ENCODE measurements at regions not wholly inside any gene's neighbourhood (a gene's known extent, or its start where the extent isn't known, plus 50 kb on each side); places are given as distances from the start of the nearest gene placed in this dataset.
A peak's percentile ranks its signal among the peaks of the same experiment; 100 is the strongest.

DNA sequence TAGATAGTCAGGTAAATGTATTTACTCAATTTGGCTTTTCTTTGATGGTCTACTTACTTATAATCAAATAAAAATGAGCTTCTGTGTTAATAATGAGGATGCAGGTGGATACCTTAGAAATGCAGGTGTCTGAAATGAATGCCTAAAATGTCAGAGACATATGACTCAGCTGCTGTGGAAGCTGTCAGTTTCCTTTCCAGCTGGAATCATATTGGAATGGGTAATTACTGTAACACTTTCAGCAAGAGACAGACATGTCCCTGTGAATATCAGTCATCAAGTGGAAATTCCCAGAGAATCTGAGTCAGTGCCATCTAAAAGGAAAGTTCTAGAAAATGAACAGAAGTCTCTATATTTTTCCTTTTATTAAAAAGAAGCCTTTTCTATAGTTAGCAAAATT lies 783.0 kb upstream of the AADAT start:
- no peaks in the 10 kb centered on the region for H3K27me3 ChIP-seq (ENCODE audit: control insufficient read depth, insufficient read depth, low read length)
- no peak overlapping the region for H3K27ac ChIP-seq (ENCODE audit: low read depth, low read length)
- no peak overlapping the region for H3K4me3 ChIP-seq (ENCODE audit: low read depth, low read length)
- H3K36me3 ChIP-seq (ENCODE audit: control insufficient read depth, insufficient read depth, low read length) = no peaks in the 10 kb centered on the region
- no peaks in the 10 kb centered on the region for H3K9me3 ChIP-seq (ENCODE audit: control insufficient read depth, insufficient read depth, low read length)
- DNase-seq (ENCODE audit: low read depth in 4 of 6, low spot score in 6 of 6) = peak in 2 of 6 donors; percentile 17 to 18
- H3K4me1 ChIP-seq (ENCODE audit: control insufficient read depth, insufficient read depth, low read length) = no peaks in the 10 kb centered on the region

DNA sequence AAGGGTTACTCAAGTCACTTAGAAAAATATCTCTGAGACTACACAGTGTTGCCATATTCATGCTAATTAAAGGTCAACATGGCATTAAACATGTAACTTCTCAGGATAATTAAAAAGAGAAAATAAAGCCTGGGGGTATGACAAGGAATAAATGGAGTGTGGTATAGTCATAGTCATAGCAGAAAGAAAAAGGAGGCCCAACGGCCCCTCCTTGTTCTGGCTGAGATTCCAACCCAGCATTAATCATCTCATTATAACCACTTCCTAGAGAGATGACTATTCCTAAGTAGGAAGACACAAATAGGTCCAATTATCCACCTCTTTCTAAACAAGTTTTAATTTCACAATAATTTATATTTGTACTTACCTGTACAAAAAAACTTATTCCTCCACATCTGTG lies 778.4 kb upstream of the AADAT start:
- no CpG with 5 or more reads among the region's 1 CpG for WGBS (ENCODE audit: insufficient coverage)
- Histone ChIP-seq H3K36me3 (ENCODE audit: control insufficient read depth, insufficient read depth, low read length) (no peaks in the 10 kb centered on the region), H3K4me1 (ENCODE audit: control insufficient read depth, insufficient read depth, low read length) (no peaks in the 10 kb centered on the region), H3K27me3 (ENCODE audit: control insufficient read depth, insufficient read depth, low read length) (no peaks in the 10 kb centered on the region), H3K4me3 (ENCODE audit: low read depth, low read length) (no peak overlapping the region), H3K9me3 (ENCODE audit: control insufficient read depth, insufficient read depth, low read length) (no peaks in the 10 kb centered on the region), H3K27ac (ENCODE audit: low read depth, low read length) (no peak overlapping the region)
- peak in 1 of 6 donors; percentile 8 for DNase-seq (ENCODE audit: low read depth in 4 of 6, low spot score in 6 of 6)

DNA sequence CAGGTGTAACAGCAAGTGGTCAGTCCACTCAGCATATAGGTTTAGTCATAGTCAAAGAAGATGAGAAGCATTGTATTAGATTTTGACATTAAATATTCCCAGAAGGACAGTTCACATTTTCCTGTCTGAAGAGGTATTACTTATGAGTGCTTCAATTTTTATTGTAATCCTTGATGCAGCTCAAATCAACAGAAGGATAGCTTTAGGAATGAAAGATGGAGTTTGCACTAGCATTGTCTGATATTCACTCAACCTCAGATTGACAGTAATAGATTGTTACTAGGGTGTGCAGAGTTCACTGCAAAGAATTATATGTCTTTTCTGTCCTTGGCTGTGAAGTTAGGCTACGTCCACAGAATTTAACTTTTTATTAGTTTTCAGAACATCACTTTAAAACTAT lies 764.3 kb upstream of the AADAT start:
- DNase-seq (ENCODE audit: low read depth in 4 of 6, low spot score in 6 of 6) = peak in 1 of 6 donors; percentile 6
- Histone ChIP-seq H3K27ac (ENCODE audit: low read depth, low read length) (no peak overlapping the region), H3K4me1 (ENCODE audit: control insufficient read depth, insufficient read depth, low read length) (no peaks in the 10 kb centered on the region), H3K9me3 (ENCODE audit: control insufficient read depth, insufficient read depth, low read length) (no peaks in the 10 kb centered on the region), H3K27me3 (ENCODE audit: control insufficient read depth, insufficient read depth, low read length) (no peaks in the 10 kb centered on the region), H3K36me3 (ENCODE audit: control insufficient read depth, insufficient read depth, low read length) (no peaks in the 10 kb centered on the region), H3K4me3 (ENCODE audit: low read depth, low read length) (no peak overlapping the region)
- WGBS (ENCODE audit: insufficient coverage) = no CpG with 5 or more reads among the region's 1 CpG

DNA sequence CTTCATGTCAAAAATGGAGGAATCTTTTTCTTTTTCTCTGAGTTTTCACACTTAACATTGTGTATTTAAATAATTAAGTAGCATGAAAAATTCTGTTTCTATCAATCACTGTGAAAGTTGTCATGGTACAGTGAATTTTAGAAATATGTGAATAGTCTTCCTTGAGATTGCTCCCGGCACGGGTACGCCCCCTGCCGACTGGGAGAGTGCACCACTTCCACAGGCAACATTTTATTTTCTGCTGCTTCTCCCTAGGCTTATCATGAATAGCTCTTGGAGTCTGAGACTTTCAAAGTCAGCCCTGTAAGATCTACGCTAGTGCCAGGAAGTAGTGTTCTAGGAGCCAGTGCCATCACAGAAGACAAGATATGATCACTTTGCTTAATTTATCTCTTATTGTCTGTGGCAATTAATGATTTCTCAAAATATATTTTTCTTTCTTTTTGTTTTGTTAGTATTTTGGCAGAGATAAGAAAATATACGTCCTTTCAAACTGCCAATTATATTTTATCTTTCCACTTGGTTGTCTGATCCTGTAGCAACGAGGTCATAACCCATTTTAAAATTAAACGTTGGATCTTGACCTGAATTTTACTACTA lies 763.8 kb upstream of the AADAT start:
- Histone ChIP-seq H3K9me3 (ENCODE audit: control insufficient read depth, insufficient read depth, low read length) (no peaks in the 10 kb centered on the region), H3K27me3 (ENCODE audit: control insufficient read depth, insufficient read depth, low read length) (no peaks in the 10 kb centered on the region), H3K4me1 (ENCODE audit: control insufficient read depth, insufficient read depth, low read length) (no peaks in the 10 kb centered on the region), H3K36me3 (ENCODE audit: control insufficient read depth, insufficient read depth, low read length) (no peaks in the 10 kb centered on the region), H3K4me3 (ENCODE audit: low read depth, low read length) (no peak overlapping the region), H3K27ac (ENCODE audit: low read depth, low read length) (no peak overlapping the region)
- WGBS (ENCODE audit: insufficient coverage) = no CpG with 5 or more reads among the region's 8 CpGs
- DNase-seq (ENCODE audit: low read depth in 4 of 6, low spot score in 6 of 6) = peak in 2 of 6 donors; percentile 7 to 13

DNA sequence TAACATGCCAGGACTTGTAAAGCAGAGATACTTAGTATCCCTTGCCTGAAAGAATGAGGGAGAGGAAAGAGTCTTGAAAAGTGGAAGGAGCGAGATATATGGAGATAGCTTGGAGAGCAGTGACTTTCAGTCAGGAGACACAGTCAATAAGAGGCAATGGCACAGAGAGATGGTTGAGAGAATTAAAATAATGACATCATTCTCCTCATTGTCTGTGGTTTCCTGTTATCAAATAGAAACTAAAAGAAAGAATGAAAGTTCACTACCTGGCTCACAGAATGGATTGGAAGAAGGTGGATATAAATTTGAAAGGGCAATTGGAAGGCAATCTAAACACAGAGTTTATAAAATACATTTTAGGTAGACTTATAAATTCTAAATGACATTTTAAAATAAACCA lies 760.2 kb upstream of the AADAT start:
- H3K36me3 ChIP-seq (ENCODE audit: control insufficient read depth, insufficient read depth, low read length) = no peaks in the 10 kb centered on the region
- H3K9me3 ChIP-seq (ENCODE audit: control insufficient read depth, insufficient read depth, low read length) = no peaks in the 10 kb centered on the region
- H3K4me3 ChIP-seq (ENCODE audit: low read depth, low read length) = no peak overlapping the region
- no peaks in the 10 kb centered on the region for H3K27me3 ChIP-seq (ENCODE audit: control insufficient read depth, insufficient read depth, low read length)
- 100% methylated on average over 1 of the region's 1 CpG for WGBS (ENCODE audit: insufficient coverage)
- H3K27ac ChIP-seq (ENCODE audit: low read depth, low read length) = no peak overlapping the region
- no peak for DNase-seq (ENCODE audit: low read depth in 4 of 6, low spot score in 6 of 6)
- no peaks in the 10 kb centered on the region for H3K4me1 ChIP-seq (ENCODE audit: control insufficient read depth, insufficient read depth, low read length)

DNA sequence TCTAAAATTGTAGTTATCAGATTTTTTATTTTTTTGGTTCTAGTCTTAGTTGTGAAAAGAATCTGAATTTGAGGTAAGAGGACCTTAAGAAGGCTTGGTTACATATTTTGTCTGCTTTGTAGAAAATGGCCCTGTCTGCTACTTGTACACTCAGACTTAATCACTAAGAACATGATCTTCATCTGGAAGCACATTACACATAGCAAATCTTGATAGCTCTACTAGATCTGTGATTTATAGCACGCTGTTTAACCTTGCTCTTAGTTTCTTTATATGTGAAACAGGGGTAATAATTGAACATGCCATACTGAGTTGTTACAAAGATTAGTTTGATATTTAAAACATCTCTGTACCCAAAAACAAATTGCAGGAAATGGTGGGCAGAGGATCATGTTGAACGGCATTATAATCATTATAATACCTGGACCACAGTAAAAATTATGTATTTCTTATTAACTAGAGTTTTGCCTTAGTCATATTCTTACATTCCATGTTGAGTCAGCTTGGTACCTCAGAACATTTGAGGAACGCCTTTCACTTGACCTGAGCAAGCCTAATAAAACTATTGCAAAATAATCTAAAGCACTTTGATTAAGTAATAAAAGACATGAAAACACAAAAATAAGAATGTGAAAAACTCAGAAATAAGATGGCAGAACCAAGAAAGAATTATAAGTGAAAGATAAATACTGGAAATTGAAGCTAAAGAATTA lies 738.0 kb upstream of the AADAT start:
- Histone ChIP-seq H3K4me1 (ENCODE audit: control insufficient read depth, insufficient read depth, low read length) (no peaks in the 10 kb centered on the region), H3K27ac (ENCODE audit: low read depth, low read length) (no peak overlapping the region), H3K4me3 (ENCODE audit: low read depth, low read length) (no peak overlapping the region), H3K9me3 (ENCODE audit: control insufficient read depth, insufficient read depth, low read length) (no peaks in the 10 kb centered on the region), H3K27me3 (ENCODE audit: control insufficient read depth, insufficient read depth, low read length) (no peaks in the 10 kb centered on the region), H3K36me3 (ENCODE audit: control insufficient read depth, insufficient read depth, low read length) (no peaks in the 10 kb centered on the region)
- DNase-seq (ENCODE audit: low read depth in 4 of 6, low spot score in 6 of 6) = no peak
- no CpG with 5 or more reads among the region's 3 CpGs for WGBS (ENCODE audit: insufficient coverage)

DNA sequence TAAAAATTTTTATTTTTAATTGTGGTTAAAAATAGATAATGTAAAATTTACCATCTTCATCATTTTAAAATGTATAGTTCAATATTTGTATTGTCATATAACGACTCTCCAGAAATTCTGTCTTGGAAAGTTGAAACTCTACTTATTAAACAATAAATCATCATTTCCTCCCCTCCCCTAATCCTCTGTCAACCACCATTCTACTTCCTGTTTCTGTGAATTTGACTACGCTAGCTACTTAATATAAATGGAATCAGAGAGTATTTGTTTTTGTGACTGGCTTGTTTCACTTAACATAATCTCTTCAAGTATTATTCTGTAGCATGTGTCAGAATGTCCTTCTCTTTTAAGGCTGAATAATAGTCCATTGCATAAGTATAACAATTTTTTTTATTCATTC lies 729.0 kb upstream of the AADAT start:
- WGBS (ENCODE audit: insufficient coverage) = no CpG with 5 or more reads among the region's 2 CpGs
- Histone ChIP-seq H3K27ac (ENCODE audit: low read depth, low read length) (no peak overlapping the region), H3K9me3 (ENCODE audit: control insufficient read depth, insufficient read depth, low read length) (peaks cover 3% of the 10 kb centered on the region), H3K4me1 (ENCODE audit: control insufficient read depth, insufficient read depth, low read length) (no peaks in the 10 kb centered on the region), H3K36me3 (ENCODE audit: control insufficient read depth, insufficient read depth, low read length) (no peaks in the 10 kb centered on the region), H3K4me3 (ENCODE audit: low read depth, low read length) (no peak overlapping the region), H3K27me3 (ENCODE audit: control insufficient read depth, insufficient read depth, low read length) (no peaks in the 10 kb centered on the region)
- no peak for DNase-seq (ENCODE audit: low read depth in 4 of 6, low spot score in 6 of 6)

DNA sequence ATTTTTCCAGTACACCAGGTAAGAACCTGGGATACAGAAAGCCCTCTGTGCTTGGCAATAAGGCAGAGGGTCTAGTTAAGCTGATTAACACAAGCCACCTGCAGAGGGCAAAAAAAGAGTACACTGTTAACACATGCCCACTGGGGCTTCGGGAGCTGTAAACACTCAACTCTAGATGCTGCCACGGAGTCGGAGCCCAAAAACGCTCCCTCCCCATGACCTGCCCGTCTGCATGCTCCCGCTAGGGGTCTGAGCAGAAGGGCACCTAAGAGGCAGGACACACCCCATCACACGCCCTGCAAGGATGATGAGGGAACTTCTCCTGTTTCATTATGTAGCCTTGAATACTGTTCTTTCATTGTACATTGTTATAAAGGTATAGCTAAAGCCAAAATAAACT lies 715.6 kb upstream of the AADAT start:
- WGBS (ENCODE audit: insufficient coverage) = 70% methylated on average over 5 of the region's 7 CpGs
- Histone ChIP-seq H3K36me3 (ENCODE audit: control insufficient read depth, insufficient read depth, low read length) (no peaks in the 10 kb centered on the region), H3K9me3 (ENCODE audit: control insufficient read depth, insufficient read depth, low read length) (no peaks in the 10 kb centered on the region), H3K27me3 (ENCODE audit: control insufficient read depth, insufficient read depth, low read length) (no peaks in the 10 kb centered on the region), H3K27ac (ENCODE audit: low read depth, low read length) (no peak overlapping the region), H3K4me3 (ENCODE audit: low read depth, low read length) (no peak overlapping the region), H3K4me1 (ENCODE audit: control insufficient read depth, insufficient read depth, low read length) (no peaks in the 10 kb centered on the region)
- DNase-seq (ENCODE audit: low read depth in 4 of 6, low spot score in 6 of 6) = no peak

DNA sequence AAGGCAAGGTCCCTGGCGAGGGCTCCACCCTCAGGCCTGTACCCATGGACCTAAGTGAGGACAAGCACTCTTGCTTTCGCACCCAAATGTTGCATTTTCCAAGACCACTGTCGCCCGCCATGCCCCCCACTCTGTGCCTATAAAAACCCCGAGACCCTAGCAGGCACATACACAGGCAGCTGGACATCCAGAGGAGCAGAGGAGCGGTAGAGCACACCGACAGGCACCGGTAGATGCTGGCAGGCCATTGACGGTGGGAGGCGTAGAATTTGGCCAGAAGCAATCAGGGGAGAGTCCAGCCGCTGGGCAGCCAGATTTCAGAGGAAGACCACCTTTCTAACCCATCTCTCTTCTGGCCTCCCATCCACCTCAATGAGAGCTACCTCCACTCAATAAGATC lies 715.2 kb upstream of the AADAT start:
- no peaks in the 10 kb centered on the region for H3K4me1 ChIP-seq (ENCODE audit: control insufficient read depth, insufficient read depth, low read length)
- DNase-seq (ENCODE audit: low read depth in 4 of 6, low spot score in 6 of 6) = no peak
- H3K27me3 ChIP-seq (ENCODE audit: control insufficient read depth, insufficient read depth, low read length) = no peaks in the 10 kb centered on the region
- WGBS (ENCODE audit: insufficient coverage) = 95% methylated on average over 11 of the region's 11 CpGs
- no peaks in the 10 kb centered on the region for H3K36me3 ChIP-seq (ENCODE audit: control insufficient read depth, insufficient read depth, low read length)
- no peak overlapping the region for H3K4me3 ChIP-seq (ENCODE audit: low read depth, low read length)
- H3K9me3 ChIP-seq (ENCODE audit: control insufficient read depth, insufficient read depth, low read length) = no peaks in the 10 kb centered on the region
- no peak overlapping the region for H3K27ac ChIP-seq (ENCODE audit: low read depth, low read length)

DNA sequence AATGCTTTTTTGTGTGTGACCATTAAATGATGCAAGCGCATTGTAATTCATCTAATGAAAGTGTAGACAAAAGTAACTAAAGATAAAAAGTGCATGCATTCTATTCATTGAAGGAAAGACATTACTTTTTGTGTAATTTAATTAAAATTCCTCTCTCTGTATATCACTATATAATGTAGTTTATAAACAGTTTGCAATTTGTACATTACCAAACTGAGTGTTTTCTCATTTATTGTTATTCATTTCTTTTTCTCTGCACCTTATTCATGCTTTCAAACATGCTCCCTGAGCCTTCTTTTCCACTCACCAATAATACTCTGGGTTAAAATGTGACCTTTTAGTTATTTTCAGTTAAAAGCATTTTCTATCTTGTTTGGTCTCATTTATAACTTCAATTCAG lies 713.7 kb upstream of the AADAT start:
- Histone ChIP-seq H3K27ac (ENCODE audit: low read depth, low read length) (no peak overlapping the region), H3K9me3 (ENCODE audit: control insufficient read depth, insufficient read depth, low read length) (no peaks in the 10 kb centered on the region), H3K27me3 (ENCODE audit: control insufficient read depth, insufficient read depth, low read length) (no peaks in the 10 kb centered on the region), H3K36me3 (ENCODE audit: control insufficient read depth, insufficient read depth, low read length) (no peaks in the 10 kb centered on the region), H3K4me3 (ENCODE audit: low read depth, low read length) (no peak overlapping the region), H3K4me1 (ENCODE audit: control insufficient read depth, insufficient read depth, low read length) (no peaks in the 10 kb centered on the region)
- no CpG with 5 or more reads among the region's 1 CpG for WGBS (ENCODE audit: insufficient coverage)
- no peak for DNase-seq (ENCODE audit: low read depth in 4 of 6, low spot score in 6 of 6)

Measured in spinal cord (tissue), 9 donors.